Head of caudate nucleus (tissue), 42 donors: ENCODE measurements at regions not wholly inside any gene's neighbourhood (a gene's known extent, or its start where the extent isn't known, plus 50 kb on each side); places are given as distances from the start of the nearest gene placed in this dataset.

Experiments
- DNase-seq, 42 donors: peaks; one replicate each; pipeline versions ENCODE4 v3.0.0 to v3.0.0-alpha.2; 2020 to 2021; ENCODE audit warnings: mixed read lengths in 7 of 42
- intact Hi-C: fragments of 100-400 bp; cut with DNase I; formaldehyde crosslinking; loops from one replicate; pipeline ENCODE4 v1.15.0; 2022

- DNase-seq, result no peak
- intact Hi-C loops, result no loop called here
Measured at GRCh38 chr3:153572654-153573053, 410.6 kb downstream of the RAP2B start.

GRCh38 chr3:153573481-153573880 is 411.5 kb downstream of the RAP2B start:
- intact Hi-C loops, result no loop called here
- no peak for DNase-seq

GRCh38 chr3:153574445-153574844 is 412.4 kb downstream of the RAP2B start:
- DNase-seq, result no peak
- intact Hi-C loops, result no loop called here

- DNase-seq, result no peak
- intact Hi-C loops, result no loop called here
Measured at GRCh38 chr3:153577059-153577736, 415.2 kb downstream of the RAP2B start.

GRCh38 chr3:153578046-153578445 is 416.0 kb downstream of the RAP2B start:
- DNase-seq, result no peak
- intact Hi-C loops, result no loop called here

GRCh38 chr3:153590051-153590450 is 428.0 kb downstream of the RAP2B start:
- intact Hi-C loops, result no loop called here
- no peak for DNase-seq

- no peak for DNase-seq
- intact Hi-C loops, result no loop called here
Measured at GRCh38 chr3:153591561-153592245, 429.7 kb downstream of the RAP2B start.

GRCh38 chr3:153595186-153595815 is 433.3 kb downstream of the RAP2B start:
- intact Hi-C loops, result no loop called here
- DNase-seq, result peak in 7 of 42 donors; percentile 4 to 48 (median 23)

- no peak for DNase-seq
- intact Hi-C loops, result no loop called here
Measured at GRCh38 chr3:153596401-153596800, 434.4 kb downstream of the RAP2B start.

- intact Hi-C loops, result no loop called here
- no peak for DNase-seq
Measured at GRCh38 chr3:153599685-153600084, 437.7 kb downstream of the RAP2B start.

- intact Hi-C loops, result no loop called here
- no peak for DNase-seq
Measured at GRCh38 chr3:153600896-153601295, 438.9 kb downstream of the RAP2B start.

GRCh38 chr3:153601374-153601853 is 439.4 kb downstream of the RAP2B start:
- intact Hi-C loops, result no loop called here
- DNase-seq, result no peak

GRCh38 chr3:153602801-153603200 is 440.8 kb downstream of the RAP2B start:
- intact Hi-C loops, result no loop called here

GRCh38 chr3:153614140-153614539 is 452.1 kb downstream of the RAP2B start:
- DNase-seq, result no peak
- intact Hi-C loops, result no loop called here

More at GRCh38 chr3:153602801-153603200, 440.8 kb downstream of the RAP2B start:
- no peak for DNase-seq

- intact Hi-C loops, result no loop called here
- DNase-seq, result no peak
Measured at GRCh38 chr3:153614563-153614962, 452.5 kb downstream of the RAP2B start.

GRCh38 chr3:153615863-153616262 is 453.8 kb downstream of the RAP2B start:
- no peak for DNase-seq
- intact Hi-C loops, result no loop called here

GRCh38 chr3:153617463-153617862 is 455.4 kb downstream of the RAP2B start:
- intact Hi-C loops, result no loop called here

GRCh38 chr3:153618176-153618575 is 456.1 kb downstream of the RAP2B start:
- DNase-seq, result no peak
- intact Hi-C loops, result no loop called here

More at GRCh38 chr3:153617463-153617862, 455.4 kb downstream of the RAP2B start:
- no peak for DNase-seq

- intact Hi-C loops, result no loop called here
Measured at GRCh38 chr3:153619268-153619667, 457.2 kb downstream of the RAP2B start.

GRCh38 chr3:153621953-153622352 is 459.9 kb downstream of the RAP2B start:
- intact Hi-C loops, result no loop called here

More at GRCh38 chr3:153619268-153619667, 457.2 kb downstream of the RAP2B start:
- DNase-seq, result no peak

More at GRCh38 chr3:153621953-153622352, 459.9 kb downstream of the RAP2B start:
- no peak for DNase-seq
